Common myeloid progenitor, CD34-positive (primary cell): ENCODE measurements at regions not wholly inside any gene's neighbourhood (a gene's known extent, or its start where the extent isn't known, plus 50 kb on each side); places are given as distances from the start of the nearest gene placed in this dataset.
A peak's percentile ranks its signal among the peaks of the same experiment; 100 is the strongest.

ENCODE experiments used
- CTCF ChIA-PET: fragments of 350-600 bp; sonication (Branson Sonifier 250); formaldehyde crosslinking; loops from one replicate; lab custom pipeline; 2021; ENCODE audit warnings: antibody characterized with exemption; lab: Charles Lee
- POLR2A ChIA-PET: fragments of 350-600 bp; sonication (Branson Sonifier 250); formaldehyde crosslinking; loops from one replicate; lab custom pipeline; 2021; ENCODE audit warnings: antibody characterized with exemption; lab: Charles Lee
- DNase-seq, 3 donors: peaks; one replicate each; pipeline versions ENCODE4 v3.0.0 to v3.0.0-alpha.2; 2013
- H3K27ac ChIP-seq, 2 experiments: 1 replicate in 1 of 2; 2 replicates in 1 of 2; pipeline ENCODE4 v1.7.0; 2013; ENCODE audit warnings: inconsistent platforms in 2 of 2, low read length in 2 of 2, mild to moderate bottlenecking in 2 of 2, low read depth in 1 of 2, moderate library complexity in 1 of 2; ENCODE audit not compliant: severe bottlenecking in 2 of 2, insufficient read depth in 1 of 2, poor library complexity in 1 of 2
- H3K27me3 ChIP-seq, 5 experiments: replicated peaks in 2 of 5; 1 replicate in 3 of 5; 2 replicates in 2 of 5; pipeline versions ENCODE4 v1.6.1 to v1.7.0; 2013; ENCODE audit warnings: low read length in 4 of 5, mild to moderate bottlenecking in 2 of 5, moderate library complexity in 2 of 5, inconsistent platforms in 1 of 5; ENCODE audit not compliant: insufficient read depth in 5 of 5, control insufficient read depth in 4 of 5
- H3K36me3 ChIP-seq, 4 experiments: 1 replicate in 2 of 4; 2 replicates in 2 of 4; pipeline versions ENCODE4 v1.6.1 to v1.7.0; 2013; ENCODE audit warnings: low read length in 3 of 4, control low read depth in 1 of 4, mild to moderate bottlenecking in 1 of 4; ENCODE audit not compliant: control insufficient read depth in 4 of 4, insufficient read depth in 4 of 4
- H3K4me1 ChIP-seq, 4 experiments: 1 replicate in 3 of 4; 2 replicates in 1 of 4; pipeline versions ENCODE4 v1.6.1 to v1.7.1; 2013; ENCODE audit warnings: low read length in 3 of 4, mild to moderate bottlenecking in 3 of 4, control low read depth in 1 of 4, inconsistent platforms in 1 of 4, moderate library complexity in 1 of 4; ENCODE audit not compliant: control insufficient read depth in 4 of 4, insufficient read depth in 4 of 4; ENCODE audit errors: control extremely low read depth in 1 of 4
- H3K4me3 ChIP-seq, 7 experiments: 1 replicate in 4 of 7; 2 replicates in 3 of 7; pipeline versions ENCODE4 v1.5.1 to v1.7.0; 2013; ENCODE audit warnings: mild to moderate bottlenecking in 7 of 7, low read length in 6 of 7, moderate library complexity in 6 of 7, inconsistent platforms in 2 of 7, low read depth in 2 of 7, control low read depth in 1 of 7; ENCODE audit not compliant: insufficient read depth in 4 of 7, control insufficient read depth in 1 of 7; ENCODE audit errors: extremely low read depth in 1 of 7
- H3K9me3 ChIP-seq, 5 experiments: 1 replicate in 4 of 5; 2 replicates in 1 of 5; pipeline versions ENCODE4 v1.6.1 to v1.7.1; 2013; ENCODE audit warnings: low read length in 4 of 5, mild to moderate bottlenecking in 2 of 5, inconsistent platforms in 1 of 5, low read depth in 1 of 5, moderate library complexity in 1 of 5; ENCODE audit not compliant: control insufficient read depth in 4 of 5, insufficient read depth in 2 of 5; ENCODE audit errors: control extremely low read depth in 1 of 5
- WGBS: methylation state at CpG from one replicate; pipeline ENCODE4 v1.1.5; 2013; ENCODE audit not compliant: insufficient coverage; 5-methylcytosine and 5-hydroxymethylcytosine counted together

DNA sequence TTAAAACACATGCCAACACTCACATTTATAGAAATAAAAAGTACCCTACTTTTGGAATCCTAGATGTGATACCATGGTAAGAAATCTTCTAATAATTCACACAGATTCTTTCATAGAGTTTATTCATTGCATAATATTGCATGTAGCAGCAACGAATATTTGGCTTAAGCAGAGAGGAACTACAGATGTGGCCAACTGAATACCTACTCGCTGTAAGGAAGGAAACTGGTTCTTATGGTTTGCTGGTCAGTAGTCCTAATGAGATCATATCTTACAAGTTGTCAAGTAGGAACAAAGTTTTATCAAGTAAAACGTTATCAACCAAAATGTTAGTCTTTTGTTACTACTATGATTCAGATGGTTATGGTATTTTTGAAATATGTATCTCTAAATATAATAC lies 996.1 kb downstream of the PDHA2 start:
- ChIA-PET CTCF (no interaction called here), POLR2A (no interaction called here)
- Histone ChIP-seq H3K4me3 (peak overlapping the region in 2 of 7 experiments; percentile 20 to 35), H3K27ac (peak overlapping the region in 1 of 2 experiments; percentile 15), H3K36me3 (no peaks in the 10 kb centered on the region), H3K27me3 (no peaks in the 10 kb centered on the region), H3K9me3 (no peaks in the 10 kb centered on the region), H3K4me1 (peaks cover 0 to 9% (median 6%) of the 10 kb centered on the region in 4 experiments)
- DNase-seq, result peak in 2 of 3 donors; percentile 49 to 72
- WGBS, result 0% methylated on average over 1 of the region's 3 CpGs

DNA sequence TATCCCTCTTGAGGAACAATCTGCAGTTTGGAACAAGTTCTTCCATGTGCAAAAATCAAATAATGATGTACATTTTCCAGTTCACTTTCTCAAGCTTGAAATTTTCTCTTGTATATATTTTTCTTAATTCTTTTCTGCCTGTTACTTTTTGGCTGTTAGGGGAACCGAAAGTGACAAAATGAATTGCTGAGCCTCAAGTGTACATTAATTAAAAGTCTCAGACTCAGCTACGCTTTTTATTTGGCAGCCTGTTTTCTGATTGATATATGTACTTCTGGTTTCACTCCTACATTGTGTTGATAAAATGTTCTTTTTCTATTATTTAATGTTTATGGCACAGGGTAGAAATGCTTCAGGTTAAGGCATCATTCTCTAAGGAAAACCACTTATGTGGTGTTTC lies 999.5 kb downstream of the PDHA2 start:
- H3K4me3 ChIP-seq, result no peak overlapping the region
- H3K9me3 ChIP-seq, result no peaks in the 10 kb centered on the region
- no peak for DNase-seq
- 100% methylated on average over 1 of the region's 2 CpGs for WGBS
- no peaks in the 10 kb centered on the region for H3K36me3 ChIP-seq
- CTCF ChIA-PET, result no interaction called here
- POLR2A ChIA-PET, result no interaction called here
- peaks cover 0 to 9% (median 6%) of the 10 kb centered on the region in 4 experiments for H3K4me1 ChIP-seq
- H3K27ac ChIP-seq, result no peak overlapping the region
- H3K27me3 ChIP-seq, result no peaks in the 10 kb centered on the region

DNA sequence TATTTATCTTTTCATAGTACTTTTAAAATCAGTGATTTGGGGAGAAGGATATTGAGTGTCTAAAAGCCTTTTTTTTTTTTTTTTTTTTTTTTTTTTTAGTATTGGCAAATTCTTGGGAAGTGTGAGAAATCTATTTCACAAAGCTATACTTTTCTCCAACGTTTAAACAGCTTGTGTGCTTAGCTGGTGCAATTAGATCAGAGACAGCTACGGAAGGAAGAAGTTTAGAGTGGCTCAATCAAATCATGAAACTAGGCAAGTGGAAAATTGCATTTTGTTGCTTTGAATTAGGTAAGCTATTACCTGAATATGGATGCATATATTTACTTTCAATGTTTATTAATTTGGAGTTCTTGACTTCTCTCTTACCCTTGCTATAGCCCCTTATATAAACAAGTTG lies 1001.9 kb downstream of the PDHA2 start:
- WGBS, result no CpG with 5 or more reads among the region's 2 CpGs
- DNase-seq, result no peak
- H3K4me3 ChIP-seq, result no peak overlapping the region
- H3K27me3 ChIP-seq, result no peaks in the 10 kb centered on the region
- ChIA-PET POLR2A (no interaction called here), CTCF (interaction anchor here (1.1 kb wide), 1 partner anchor 273 kb away, joined by 3 read pairs; no protein-coding TSS in a partner anchor)
- H3K4me1 ChIP-seq, result no peaks in the 10 kb centered on the region
- no peaks in the 10 kb centered on the region for H3K9me3 ChIP-seq
- no peak overlapping the region for H3K27ac ChIP-seq
- no peaks in the 10 kb centered on the region for H3K36me3 ChIP-seq

DNA sequence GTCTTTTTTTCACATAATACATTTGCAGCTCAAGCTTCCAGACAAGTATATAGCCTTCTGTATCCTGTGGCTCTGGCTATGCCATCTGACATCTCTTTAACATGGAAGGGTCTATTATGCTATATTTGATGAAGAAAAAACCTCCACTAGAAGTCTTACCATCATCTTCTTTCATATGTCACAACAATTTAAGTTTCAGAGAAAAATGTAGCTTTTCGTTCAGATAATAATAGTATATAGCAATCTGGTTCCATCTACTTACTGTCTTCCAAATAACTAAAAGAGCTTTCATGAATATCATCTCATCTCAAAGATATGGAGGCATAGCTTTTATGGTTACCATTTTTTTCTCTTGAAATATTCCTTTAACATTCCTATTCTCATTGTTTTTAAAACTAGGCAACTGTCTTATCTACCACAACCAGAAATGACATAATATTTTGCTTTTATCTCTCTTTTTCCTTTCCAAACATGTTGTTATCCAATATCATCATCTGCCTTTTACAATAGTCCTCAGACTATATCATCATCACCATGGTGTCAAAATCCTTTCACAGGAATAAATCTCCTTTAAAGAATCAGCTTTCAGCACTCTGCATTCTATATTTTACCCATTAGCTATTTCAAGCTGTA lies 1005.1 kb downstream of the PDHA2 start:
- H3K27ac ChIP-seq, result no peak overlapping the region
- POLR2A ChIA-PET, result no interaction called here
- no peaks in the 10 kb centered on the region for H3K9me3 ChIP-seq
- DNase-seq, result no peak
- no peak overlapping the region for H3K4me3 ChIP-seq
- CTCF ChIA-PET, result interaction anchor here (1.4 kb wide), 1 partner anchor 10 kb away, joined by 3 read pairs; no protein-coding TSS in a partner anchor
- H3K4me1 ChIP-seq, result no peaks in the 10 kb centered on the region
- no peaks in the 10 kb centered on the region for H3K36me3 ChIP-seq
- no peaks in the 10 kb centered on the region for H3K27me3 ChIP-seq
- no CpG with 5 or more reads among the region's 1 CpG for WGBS

DNA sequence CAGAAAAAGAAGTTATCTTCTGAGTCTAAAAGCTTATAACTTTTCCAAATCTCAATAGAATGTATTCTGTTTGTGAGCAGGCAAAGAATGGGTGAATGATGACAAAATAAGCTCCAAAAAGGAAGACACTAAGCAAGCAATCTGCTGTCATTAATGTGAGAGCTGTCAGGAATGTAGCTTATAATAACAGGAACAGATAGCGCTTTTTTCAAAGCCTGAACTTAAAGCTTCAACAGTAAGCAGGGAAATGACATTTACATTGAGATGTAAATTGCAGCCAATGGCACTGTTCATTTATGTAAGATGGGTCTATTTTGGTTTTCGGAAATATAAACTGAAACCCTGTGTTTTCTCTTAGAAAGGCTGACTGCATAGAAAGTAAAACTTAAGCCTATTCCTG lies 1005.9 kb downstream of the PDHA2 start:
- Histone ChIP-seq H3K27me3 (no peaks in the 10 kb centered on the region), H3K4me1 (no peaks in the 10 kb centered on the region), H3K4me3 (no peak overlapping the region), H3K27ac (no peak overlapping the region), H3K9me3 (no peaks in the 10 kb centered on the region), H3K36me3 (no peaks in the 10 kb centered on the region)
- 95% methylated on average over 2 of the region's 2 CpGs for WGBS
- no peak for DNase-seq
- POLR2A ChIA-PET, result no interaction called here
- CTCF ChIA-PET, result interaction anchor here (1.4 kb wide), 1 partner anchor 9 kb away, joined by 3 read pairs; no protein-coding TSS in a partner anchor

- Histone ChIP-seq H3K4me3 (no peak overlapping the region), H3K36me3 (no peaks in the 10 kb centered on the region), H3K27me3 (no peaks in the 10 kb centered on the region), H3K9me3 (peaks cover 0 to 19% (median 6%) of the 10 kb centered on the region in 5 experiments), H3K27ac (no peak overlapping the region), H3K4me1 (no peaks in the 10 kb centered on the region)
- DNase-seq, result no peak
- CTCF ChIA-PET, result no interaction called here
- POLR2A ChIA-PET, result no interaction called here
- WGBS, result no CpG with 5 or more reads among the region's 1 CpG
Measured at GRCh38 chr4:96874657-96875056, 1034.8 kb downstream of the PDHA2 start.

GRCh38 chr4:96879527-96879926 lies 1039.6 kb downstream of the PDHA2 start:
- Histone ChIP-seq H3K27ac (no peak overlapping the region), H3K27me3 (no peaks in the 10 kb centered on the region), H3K4me1 (no peaks in the 10 kb centered on the region), H3K36me3 (no peaks in the 10 kb centered on the region), H3K4me3 (no peak overlapping the region), H3K9me3 (peaks cover 0 to 22% (median 6%) of the 10 kb centered on the region in 5 experiments)
- WGBS, result 100% methylated on average over 1 of the region's 2 CpGs
- DNase-seq, result no peak
- ChIA-PET POLR2A (no interaction called here), CTCF (no interaction called here)
